ENCODE measurements at regions not wholly inside any gene's neighbourhood (a gene's known extent, or its start where the extent isn't known, plus 50 kb on each side); places are given as distances from the start of the nearest gene placed in this dataset.

DNA sequence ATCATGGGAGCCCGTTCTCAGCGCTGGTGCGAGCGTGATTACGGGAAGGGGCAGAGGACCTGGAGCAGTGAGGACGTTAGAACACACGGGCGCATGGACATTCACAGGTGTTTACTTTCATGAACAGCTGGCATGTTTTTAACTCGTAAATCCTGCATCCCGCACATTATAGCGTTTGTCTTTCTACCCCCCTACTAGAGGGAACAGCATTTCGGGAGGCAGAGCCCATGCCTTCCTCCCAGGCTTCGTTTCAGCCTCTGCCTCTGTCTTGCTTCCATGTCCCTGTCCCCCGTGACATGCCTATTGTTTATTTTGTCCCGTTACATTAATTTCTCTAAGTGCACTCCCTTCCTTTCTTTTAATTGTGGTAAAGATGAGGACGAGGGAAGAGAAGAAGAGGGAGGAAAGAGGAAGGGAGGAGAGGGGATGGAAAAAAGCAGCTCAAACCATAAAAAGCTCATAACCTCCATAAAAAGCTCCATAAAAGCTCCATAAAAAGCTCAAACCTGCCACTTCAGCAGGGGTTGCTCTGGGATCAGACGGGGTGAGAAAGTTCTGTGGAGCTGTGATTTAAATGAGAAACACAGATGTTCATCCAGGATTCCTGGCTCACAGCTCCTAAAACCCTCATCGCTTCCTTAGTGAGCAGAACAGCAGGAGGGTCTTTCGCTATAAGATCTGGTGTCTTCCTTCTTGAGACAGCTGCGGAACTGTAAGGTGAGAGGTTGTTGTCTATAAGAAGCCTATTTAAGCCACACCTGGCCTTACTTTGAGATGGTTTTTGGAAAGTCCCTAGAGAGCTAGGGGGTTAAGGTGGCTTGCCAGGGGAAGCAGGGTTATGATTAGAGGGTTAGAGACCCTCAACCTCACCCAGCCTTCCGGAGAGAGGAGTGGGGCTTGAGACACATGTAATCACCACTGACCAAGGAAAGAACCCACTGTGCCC, 66.6 kb upstream of the SNTG2 start:
- ChIA-PET CTCF (no interaction called here), POLR2A (no interaction called here)
- Mint-ChIP-seq H3K9me3 (no peaks in the 10 kb centered on the region), H3K4me3 (no peak overlapping the region), H3K4me1 (no peaks in the 10 kb centered on the region), H3K27me3 (peaks cover 4% of the 10 kb centered on the region), H3K27ac (no peak overlapping the region), H3K36me3 (ENCODE audit: low read depth) (no peaks in the 10 kb centered on the region)
- no peak for DNase-seq

DNA sequence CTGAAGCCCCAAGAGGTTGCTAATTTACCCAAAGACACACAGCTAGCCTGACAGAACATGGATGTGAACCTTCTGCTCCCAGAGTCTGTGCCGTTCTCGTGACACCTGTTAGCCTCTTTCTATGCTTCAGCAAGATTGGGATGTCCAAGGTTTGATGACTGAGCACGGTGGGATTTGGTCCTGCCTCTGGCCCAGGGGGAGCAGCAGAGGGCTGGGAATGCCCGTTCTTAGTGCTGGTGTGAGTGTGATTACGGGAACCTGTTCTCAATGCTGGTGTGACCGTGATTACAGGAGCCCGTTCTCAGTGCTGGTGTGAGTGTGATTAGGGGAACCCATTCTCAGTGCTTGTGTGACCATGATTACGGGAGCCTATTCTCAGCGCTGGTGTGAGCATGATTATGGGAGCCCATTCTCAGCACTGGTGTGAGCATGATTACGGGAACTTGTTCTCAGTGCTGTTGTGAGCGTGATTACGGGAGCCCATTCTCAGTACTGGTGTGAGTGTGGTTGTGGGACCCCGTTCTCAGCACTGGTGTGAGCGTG, 67.3 kb upstream of the SNTG2 start:
- Mint-ChIP-seq H3K9me3 (no peaks in the 10 kb centered on the region), H3K27me3 (peaks cover 4% of the 10 kb centered on the region), H3K4me3 (no peak overlapping the region), H3K36me3 (ENCODE audit: low read depth) (no peaks in the 10 kb centered on the region), H3K27ac (no peak overlapping the region), H3K4me1 (no peaks in the 10 kb centered on the region)
- DNase-seq = no peak
- ChIA-PET CTCF (no interaction called here), POLR2A (no interaction called here)

DNA sequence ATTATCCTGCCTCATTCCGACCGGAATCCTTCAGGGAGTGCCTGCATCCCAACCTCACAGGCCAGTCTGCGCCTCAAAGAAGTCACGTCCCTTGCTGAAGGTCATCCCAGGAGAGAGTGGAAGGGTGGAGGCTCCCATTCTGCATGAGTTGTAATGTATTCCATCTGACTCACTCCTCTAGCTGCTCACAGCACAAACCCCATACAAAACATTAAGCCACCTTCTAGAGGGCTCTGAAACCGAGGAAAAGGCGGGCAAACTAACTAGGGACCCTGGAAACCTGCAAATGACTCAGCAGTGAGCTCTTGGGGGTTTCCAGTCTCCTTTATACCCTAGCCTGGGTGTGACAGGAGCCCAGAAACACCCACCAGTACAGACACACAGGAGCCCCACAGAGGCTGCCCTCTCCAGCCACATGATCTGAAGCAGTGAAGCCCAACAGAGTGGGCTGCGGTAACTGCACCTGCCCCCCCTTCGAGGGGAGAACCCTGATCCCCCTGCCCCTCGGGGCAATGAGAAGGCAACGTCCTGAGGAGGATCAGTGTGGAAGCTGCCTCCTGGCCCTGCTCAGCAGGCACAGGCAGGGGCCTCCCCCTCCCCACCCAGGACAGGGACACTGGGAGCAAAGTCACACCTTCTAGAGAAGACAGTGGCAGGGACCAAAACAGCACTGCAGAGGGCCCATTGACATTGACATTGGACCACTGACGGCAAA, 69.3 kb upstream of the SNTG2 start:
- peaks cover 4% of the 10 kb centered on the region for H3K27me3 Mint-ChIP-seq
- H3K27ac Mint-ChIP-seq = no peak overlapping the region
- ChIA-PET POLR2A (no interaction called here), CTCF (interaction anchor here (0.6 kb wide), 1 partner anchor 13 kb away, joined by 3 read pairs; no protein-coding TSS in a partner anchor)
- no peak for DNase-seq
- no peaks in the 10 kb centered on the region for H3K4me1 Mint-ChIP-seq
- H3K9me3 Mint-ChIP-seq = no peaks in the 10 kb centered on the region
- no peaks in the 10 kb centered on the region for H3K36me3 Mint-ChIP-seq (ENCODE audit: low read depth)
- no peak overlapping the region for H3K4me3 Mint-ChIP-seq

DNA sequence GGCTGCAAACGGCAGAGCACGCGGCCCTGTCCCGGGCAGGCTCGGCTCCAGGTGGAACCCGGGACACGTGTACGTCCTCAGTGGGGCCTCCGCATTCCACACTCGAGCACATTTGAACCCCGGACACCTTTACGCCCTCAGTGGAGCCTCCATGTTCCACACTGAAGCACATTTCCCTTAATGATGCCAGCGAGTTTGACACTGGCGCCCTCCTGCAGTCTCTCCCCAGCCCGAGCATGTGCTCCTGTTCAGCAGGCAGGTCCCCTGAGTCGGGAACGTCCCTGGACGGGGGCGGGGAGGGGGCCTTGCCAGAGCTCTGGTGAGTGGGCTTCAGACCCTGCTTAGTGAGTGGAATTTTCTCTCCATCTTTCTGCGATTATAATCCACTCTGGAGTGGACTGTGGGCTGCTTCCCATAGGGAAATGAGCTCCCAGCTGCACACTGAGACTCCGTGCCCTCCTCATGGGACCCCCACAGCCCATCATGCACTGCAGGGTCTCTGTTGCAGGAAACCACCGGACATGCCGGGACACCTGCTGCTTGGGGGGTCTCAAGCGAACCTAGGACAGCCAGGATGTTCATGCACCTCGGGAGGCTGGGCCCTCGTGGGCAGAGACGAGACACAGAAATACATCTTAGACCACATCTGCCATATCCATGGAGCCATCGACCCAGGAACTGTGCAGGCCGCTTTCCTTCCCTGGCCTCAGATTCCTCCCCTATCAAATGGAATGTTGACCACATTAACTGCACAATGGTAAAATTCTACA, 70.3 kb upstream of the SNTG2 start:
- Mint-ChIP-seq H3K4me1 (no peaks in the 10 kb centered on the region), H3K27me3 (peaks cover 4% of the 10 kb centered on the region), H3K9me3 (no peaks in the 10 kb centered on the region), H3K36me3 (ENCODE audit: low read depth) (no peaks in the 10 kb centered on the region), H3K4me3 (no peak overlapping the region), H3K27ac (no peak overlapping the region)
- DNase-seq = no peak
- POLR2A ChIA-PET = no interaction called here
- CTCF ChIA-PET = no interaction called here

DNA sequence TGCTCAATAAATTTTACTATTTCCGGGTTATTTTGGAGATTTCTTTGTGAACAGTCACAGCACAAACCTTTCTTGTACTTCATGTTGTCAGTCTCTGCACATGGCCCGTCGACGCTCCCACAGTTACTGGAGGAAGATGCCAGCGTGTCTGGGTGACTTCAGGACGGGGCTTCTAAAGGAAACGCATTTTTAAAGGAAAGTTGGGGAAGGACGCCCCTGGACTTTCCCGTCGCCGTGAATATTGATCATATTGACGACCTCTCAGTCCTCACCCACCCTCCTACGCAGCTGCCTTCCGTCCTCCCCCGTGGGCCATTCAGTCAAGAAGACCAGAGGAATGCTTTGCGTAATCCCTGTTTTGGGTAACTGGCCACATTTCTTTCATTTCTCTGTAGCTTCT, 71.1 kb upstream of the SNTG2 start:
- Mint-ChIP-seq H3K27me3 (peaks cover 4% of the 10 kb centered on the region), H3K27ac (no peak overlapping the region), H3K4me1 (no peaks in the 10 kb centered on the region), H3K9me3 (no peaks in the 10 kb centered on the region), H3K36me3 (ENCODE audit: low read depth) (no peaks in the 10 kb centered on the region), H3K4me3 (no peak overlapping the region)
- ChIA-PET CTCF (no interaction called here), POLR2A (no interaction called here)
- no peak for DNase-seq

DNA sequence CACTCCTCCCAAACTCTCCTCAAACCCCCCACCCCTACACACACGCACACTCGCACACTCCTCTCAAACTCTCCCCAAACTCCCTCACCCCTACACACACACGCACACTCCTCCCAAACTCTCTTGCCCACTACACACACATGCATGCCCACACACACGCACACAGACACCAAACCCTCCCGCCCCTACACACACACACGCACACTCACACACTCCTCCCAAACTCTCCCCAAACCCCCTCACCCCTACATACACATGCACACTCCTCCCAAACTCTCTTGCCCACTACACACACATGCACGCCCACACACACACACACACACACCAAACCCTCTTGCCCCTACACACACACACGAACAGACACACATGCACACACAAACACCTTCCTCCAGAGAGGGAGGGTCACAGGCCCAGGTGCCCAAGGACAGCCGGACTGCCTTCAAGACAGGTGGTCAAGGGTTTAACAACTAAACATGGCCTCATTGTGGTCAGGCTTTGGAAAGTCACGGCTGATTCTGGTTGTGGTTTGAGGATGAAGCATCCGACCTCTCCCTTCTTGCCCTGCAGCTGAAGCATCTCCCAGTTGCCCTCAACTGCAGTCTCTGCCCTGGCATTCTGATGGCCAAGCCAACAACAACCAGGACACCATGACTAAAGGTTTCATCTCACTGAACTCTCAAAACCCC, 72.3 kb upstream of the SNTG2 start:
- no peak overlapping the region for H3K4me3 Mint-ChIP-seq
- H3K27ac Mint-ChIP-seq = no peak overlapping the region
- ChIA-PET POLR2A (no interaction called here), CTCF (no interaction called here)
- H3K4me1 Mint-ChIP-seq = no peaks in the 10 kb centered on the region
- no peaks in the 10 kb centered on the region for H3K9me3 Mint-ChIP-seq
- DNase-seq = no peak
- peaks cover 2% of the 10 kb centered on the region for H3K27me3 Mint-ChIP-seq
- H3K36me3 Mint-ChIP-seq (ENCODE audit: low read depth) = no peaks in the 10 kb centered on the region

DNA sequence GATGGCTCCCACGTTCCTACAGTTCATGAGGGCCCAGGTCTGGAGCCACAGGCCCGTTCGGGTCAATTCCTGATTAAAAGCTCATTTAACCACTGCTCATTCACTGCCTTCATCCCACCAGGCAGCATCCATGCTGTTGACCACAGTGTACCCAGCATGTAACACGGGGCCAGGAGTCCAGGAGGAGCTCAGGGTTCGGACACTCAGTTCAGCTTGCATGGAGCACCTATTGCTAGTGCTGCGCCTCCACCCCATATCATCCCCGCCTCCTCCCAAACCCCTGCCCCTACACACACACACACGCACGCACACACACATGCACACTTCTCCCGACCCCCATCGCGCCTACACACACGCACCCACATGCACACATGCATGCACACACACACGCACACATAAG, 72.9 kb upstream of the SNTG2 start:
- DNase-seq = no peak
- H3K27me3 Mint-ChIP-seq = peaks cover under 1% of the 10 kb centered on the region
- H3K4me1 Mint-ChIP-seq = no peaks in the 10 kb centered on the region
- H3K36me3 Mint-ChIP-seq (ENCODE audit: low read depth) = no peaks in the 10 kb centered on the region
- H3K27ac Mint-ChIP-seq = no peak overlapping the region
- ChIA-PET CTCF (no interaction called here), POLR2A (no interaction called here)
- H3K9me3 Mint-ChIP-seq = no peaks in the 10 kb centered on the region
- no peak overlapping the region for H3K4me3 Mint-ChIP-seq

DNA sequence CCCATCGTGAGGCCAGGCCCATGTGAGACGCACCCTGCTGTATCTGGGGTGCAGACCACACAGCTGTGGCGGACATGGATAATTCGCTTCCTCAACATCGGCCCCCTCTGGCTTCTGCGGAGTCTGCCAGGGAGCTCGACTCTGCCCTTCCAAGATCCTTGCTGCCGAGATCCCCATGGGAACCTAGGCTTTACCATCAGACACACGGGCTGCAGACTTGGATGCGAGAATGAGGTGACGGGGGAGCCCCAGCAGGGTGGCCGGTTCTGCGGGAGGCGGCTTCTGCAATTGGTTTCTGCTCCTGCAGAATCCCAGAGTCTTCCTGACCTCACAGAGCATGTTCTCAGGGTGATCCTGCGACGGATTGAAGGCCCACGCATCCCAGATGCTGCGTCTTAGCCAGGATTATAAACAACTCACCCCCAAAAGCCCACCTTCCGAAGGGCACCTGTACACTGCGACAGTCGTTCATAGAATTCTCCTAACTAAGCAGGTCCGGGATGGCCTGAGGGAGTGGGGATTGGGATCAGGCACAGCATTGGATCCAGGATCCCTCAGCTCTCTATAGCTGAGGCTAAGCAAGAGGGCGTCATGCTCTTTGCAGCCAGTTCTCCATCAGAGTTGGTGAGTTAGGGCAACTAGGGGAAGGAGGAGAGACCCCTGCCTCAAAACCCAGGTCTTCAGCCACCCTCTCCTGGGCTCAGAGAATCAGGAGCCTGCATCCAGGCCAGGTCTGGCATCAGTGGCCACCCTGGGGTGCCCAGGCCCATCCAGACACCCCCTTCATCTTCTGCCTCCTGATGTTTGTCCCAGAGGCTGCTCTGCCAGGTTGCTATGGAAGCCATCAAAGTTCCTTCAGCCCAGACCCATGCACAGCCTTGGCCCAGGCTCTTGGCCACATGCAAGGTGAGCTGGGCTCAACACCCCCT, 74.7 kb upstream of the SNTG2 start:
- no peak overlapping the region for H3K4me3 Mint-ChIP-seq
- CTCF ChIA-PET = no interaction called here
- H3K27me3 Mint-ChIP-seq = no peaks in the 10 kb centered on the region
- no peaks in the 10 kb centered on the region for H3K9me3 Mint-ChIP-seq
- H3K36me3 Mint-ChIP-seq (ENCODE audit: low read depth) = no peaks in the 10 kb centered on the region
- no peak overlapping the region for H3K27ac Mint-ChIP-seq
- H3K4me1 Mint-ChIP-seq = no peaks in the 10 kb centered on the region
- POLR2A ChIA-PET = no interaction called here
- no peak for DNase-seq

DNA sequence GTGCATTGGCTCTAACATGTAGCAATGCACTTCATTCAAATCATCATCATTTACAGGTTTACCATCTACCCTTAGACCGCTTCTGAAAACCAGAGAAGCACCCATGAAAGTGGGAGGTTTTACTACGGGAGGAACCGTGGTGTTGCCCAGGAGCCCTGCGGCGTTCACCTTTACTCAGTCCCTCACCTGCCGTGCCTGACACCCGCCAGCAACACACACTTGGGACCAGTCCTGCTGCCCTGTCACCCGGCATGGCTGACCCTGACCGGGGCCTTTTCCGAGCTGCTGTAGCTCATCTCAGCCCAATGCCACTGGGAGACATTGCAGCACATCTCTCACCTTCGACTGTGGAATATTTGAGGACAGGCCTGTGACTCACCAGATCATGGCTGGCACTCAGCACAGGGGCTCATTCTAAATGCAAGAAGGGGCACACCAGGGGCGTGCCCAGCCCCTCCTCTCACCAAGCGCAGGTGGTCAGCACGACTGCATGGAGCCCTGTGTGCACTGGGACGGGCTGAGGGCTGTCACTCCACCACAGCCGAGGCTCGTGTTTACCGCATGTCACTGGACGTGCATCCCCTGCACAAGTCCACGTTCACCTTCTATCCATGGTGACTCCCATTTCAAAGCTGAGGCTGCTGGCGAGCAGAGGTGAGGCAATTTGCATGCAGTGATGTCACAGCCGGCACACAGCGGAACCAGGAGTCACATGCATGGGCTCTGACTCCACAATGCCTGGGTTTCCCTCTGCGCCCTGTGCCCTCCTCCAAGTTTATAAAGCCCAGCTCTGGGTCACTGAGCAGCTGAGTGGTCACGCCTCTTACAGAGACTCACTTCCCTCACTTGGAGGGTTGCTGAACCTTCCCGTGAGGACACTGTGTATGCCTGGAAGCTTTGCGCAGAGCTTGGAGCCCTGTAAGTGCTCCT, 76.7 kb upstream of the SNTG2 start:
- ChIA-PET CTCF (no interaction called here), POLR2A (no interaction called here)
- no peak overlapping the region for H3K27ac Mint-ChIP-seq
- no peak for DNase-seq
- no peaks in the 10 kb centered on the region for H3K36me3 Mint-ChIP-seq (ENCODE audit: low read depth)
- no peak overlapping the region for H3K4me3 Mint-ChIP-seq
- H3K9me3 Mint-ChIP-seq = no peaks in the 10 kb centered on the region
- no peaks in the 10 kb centered on the region for H3K4me1 Mint-ChIP-seq
- no peaks in the 10 kb centered on the region for H3K27me3 Mint-ChIP-seq

DNA sequence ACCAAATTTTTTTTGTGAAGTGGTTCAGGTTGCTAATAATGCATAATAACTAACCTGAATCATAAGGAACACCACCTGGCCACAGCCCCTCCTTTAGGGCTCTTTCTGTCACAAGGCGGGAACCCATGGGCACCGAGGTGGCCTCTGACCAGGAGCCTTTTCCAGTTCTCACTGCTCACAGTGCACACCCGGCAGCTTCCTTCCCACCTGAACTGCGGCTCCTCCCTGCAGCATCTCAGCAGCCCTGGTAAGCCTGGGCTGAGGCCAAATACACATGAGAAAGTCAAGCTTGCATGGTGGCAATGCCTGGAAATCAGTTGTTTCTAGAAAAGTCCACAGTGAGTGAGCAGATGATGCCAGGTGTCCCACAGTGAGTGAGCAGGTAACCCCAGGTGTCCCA, 77.6 kb upstream of the SNTG2 start:
- DNase-seq = no peak
- Mint-ChIP-seq H3K4me1 (no peaks in the 10 kb centered on the region), H3K36me3 (ENCODE audit: low read depth) (no peaks in the 10 kb centered on the region), H3K4me3 (no peak overlapping the region), H3K9me3 (no peaks in the 10 kb centered on the region), H3K27ac (no peak overlapping the region), H3K27me3 (no peaks in the 10 kb centered on the region)
- ChIA-PET POLR2A (no interaction called here), CTCF (no interaction called here)

DNA sequence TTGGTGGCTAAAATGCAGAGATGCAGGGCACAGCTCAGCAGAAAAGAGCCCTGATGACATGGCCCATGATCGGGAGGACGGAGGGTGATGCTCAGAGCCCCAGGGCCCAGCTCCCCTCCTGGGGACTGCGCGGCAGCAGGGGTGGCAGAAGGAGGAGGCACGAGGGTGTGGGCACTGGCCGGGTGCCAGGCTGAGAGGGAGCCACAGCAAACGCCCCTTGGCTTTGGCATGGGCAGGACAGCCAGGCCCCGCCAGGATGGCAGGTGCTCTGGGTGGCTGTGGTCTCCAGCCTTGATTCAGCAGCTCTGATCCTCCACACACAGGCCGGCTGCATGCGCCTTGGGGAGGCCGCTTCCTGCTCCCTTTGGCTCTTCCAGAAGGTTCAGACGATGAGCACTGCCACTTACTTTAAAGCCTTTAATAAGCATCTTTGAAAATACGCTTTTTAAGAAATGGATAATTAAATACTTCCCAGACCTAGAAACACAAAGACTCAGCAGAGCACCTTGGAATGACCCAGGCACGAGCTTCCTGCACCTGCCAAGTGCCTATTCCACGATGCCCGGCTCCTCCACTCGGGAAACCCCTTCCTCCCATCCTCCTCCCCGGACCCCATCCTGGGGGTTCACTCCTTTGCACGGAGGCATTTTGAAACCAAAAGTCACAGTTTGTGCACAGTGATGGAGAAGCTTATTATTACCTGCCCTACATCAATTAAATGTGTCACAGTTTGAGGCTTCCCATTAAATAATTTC, 78.5 kb upstream of the SNTG2 start:
- Mint-ChIP-seq H3K27ac (no peak overlapping the region), H3K4me1 (no peaks in the 10 kb centered on the region), H3K36me3 (ENCODE audit: low read depth) (no peaks in the 10 kb centered on the region), H3K9me3 (no peaks in the 10 kb centered on the region), H3K27me3 (no peaks in the 10 kb centered on the region), H3K4me3 (no peak overlapping the region)
- POLR2A ChIA-PET = no interaction called here
- no peak for DNase-seq
- CTCF ChIA-PET = no interaction called here
